ENCODE measurements at regions not wholly inside any gene's neighbourhood (a gene's known extent, or its start where the extent isn't known, plus 50 kb on each side); places are given as distances from the start of the nearest gene placed in this dataset.

GRCh38 chr5:171509467-171509866, 90.0 kb downstream of the FGF18 start:
- DNase-seq, result no peak

- no peak for DNase-seq
Observed at GRCh38 chr5:171512397-171512796, 93.0 kb downstream of the FGF18 start.

GRCh38 chr5:171513591-171513990, 94.1 kb downstream of the FGF18 start:
- DNase-seq, result no peak

- no peak for DNase-seq
Observed at GRCh38 chr5:171518916-171519315, 99.5 kb downstream of the FGF18 start.

GRCh38 chr5:171520300-171521174, 101.1 kb downstream of the FGF18 start:
- no peak for DNase-seq

- DNase-seq, result no peak
Observed at GRCh38 chr5:171521219-171521633, 101.8 kb downstream of the FGF18 start.

GRCh38 chr5:171521679-171522078, 102.2 kb downstream of the FGF18 start:
- no peak for DNase-seq

- DNase-seq, result no peak
Observed at GRCh38 chr5:171523781-171524180, 104.3 kb downstream of the FGF18 start.

GRCh38 chr5:171524466-171524865, 105.0 kb downstream of the FGF18 start:
- DNase-seq, result no peak

GRCh38 chr5:171525085-171525484, 105.6 kb downstream of the FGF18 start:
- DNase-seq, result no peak

- DNase-seq, result no peak
Observed at GRCh38 chr5:171528036-171528435, 108.6 kb downstream of the FGF18 start.

- no peak for DNase-seq
Observed at GRCh38 chr5:171528865-171529614, 109.6 kb downstream of the FGF18 start.

GRCh38 chr5:171531638-171532037, 112.2 kb downstream of the FGF18 start:
- no peak for DNase-seq

GRCh38 chr5:171533153-171533552, 113.7 kb downstream of the FGF18 start:
- no peak for DNase-seq

- peak; percentile 1 for DNase-seq
Observed at GRCh38 chr5:171534043-171534895, 114.8 kb downstream of the FGF18 start.

- no peak for DNase-seq
Observed at GRCh38 chr5:171535162-171535561, 115.7 kb downstream of the FGF18 start.

- no peak for DNase-seq
Observed at GRCh38 chr5:171537070-171537849, 117.8 kb downstream of the FGF18 start.

- no peak for DNase-seq
Observed at GRCh38 chr5:171537923-171538537, 118.6 kb downstream of the FGF18 start.

- no peak for DNase-seq
Observed at GRCh38 chr5:171538681-171539080, 119.2 kb downstream of the FGF18 start.

- DNase-seq, result no peak
Observed at GRCh38 chr5:171540865-171541264, 121.4 kb downstream of the FGF18 start.

GRCh38 chr5:171541341-171541776, 121.9 kb downstream of the FGF18 start:
- DNase-seq, result no peak

All from NCI-H82 (cell line).